ENCODE measurements at regions not wholly inside any gene's neighbourhood (a gene's known extent, or its start where the extent isn't known, plus 50 kb on each side); places are given as distances from the start of the nearest gene placed in this dataset.

DNA sequence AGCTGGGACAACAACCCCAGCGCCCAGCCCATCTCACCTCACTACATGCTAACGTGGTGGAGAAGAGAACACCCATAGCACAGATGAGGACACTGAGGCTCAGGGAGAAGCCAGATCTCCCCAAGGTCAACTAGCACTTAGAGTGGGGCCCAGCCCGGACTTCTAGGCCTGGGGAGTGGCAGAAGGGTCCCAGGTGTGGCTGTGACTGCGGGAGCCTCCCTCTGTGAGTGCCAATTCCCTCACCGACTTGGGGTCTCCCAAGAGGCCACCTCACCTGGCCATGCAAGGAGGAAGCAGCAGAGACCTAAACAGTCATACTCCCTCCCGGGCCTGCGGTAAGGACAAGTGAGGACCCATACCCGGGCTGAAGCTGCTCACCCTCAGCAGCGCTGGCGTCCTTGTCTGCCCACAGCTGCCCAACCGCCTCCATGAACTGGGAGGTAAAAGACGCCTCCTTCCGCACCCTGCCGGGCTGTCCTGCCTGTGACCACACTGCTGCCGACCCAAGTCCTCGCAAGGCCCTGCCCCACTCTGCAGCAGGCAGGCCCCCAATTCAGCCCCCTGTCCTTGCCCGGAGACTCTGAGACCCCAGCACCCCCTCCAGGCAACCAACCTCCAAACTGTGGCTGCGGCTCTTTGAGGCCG, 93.2 kb upstream of the RTL6 start:
- Histone ChIP-seq H3K27me3 (ENCODE audit: insufficient read depth, poor library complexity, severe bottlenecking) (no peaks in the 10 kb centered on the region), H3K27ac (replicated peaks) (no peak overlapping the region), H3K4me3 (replicated peaks; ENCODE audit: insufficient read depth, low read length) (no peak overlapping the region)
- no peak for DNase-seq (ENCODE audit: low read depth in 1 of 2, low spot score in 1 of 2)
- TF ChIP-seq SPI1 (IDR thresholded peaks at IDR 0.05; ENCODE audit: borderline replicate concordance, low read depth) (no peak), GABPA (IDR thresholded peaks at IDR 0.05; ENCODE audit: low read depth) (no peak), POLR2AphosphoS5 (IDR thresholded peaks at IDR 0.05; ENCODE audit: low read depth) (no peak)
- TF ChIP-seq, protein P1, sequence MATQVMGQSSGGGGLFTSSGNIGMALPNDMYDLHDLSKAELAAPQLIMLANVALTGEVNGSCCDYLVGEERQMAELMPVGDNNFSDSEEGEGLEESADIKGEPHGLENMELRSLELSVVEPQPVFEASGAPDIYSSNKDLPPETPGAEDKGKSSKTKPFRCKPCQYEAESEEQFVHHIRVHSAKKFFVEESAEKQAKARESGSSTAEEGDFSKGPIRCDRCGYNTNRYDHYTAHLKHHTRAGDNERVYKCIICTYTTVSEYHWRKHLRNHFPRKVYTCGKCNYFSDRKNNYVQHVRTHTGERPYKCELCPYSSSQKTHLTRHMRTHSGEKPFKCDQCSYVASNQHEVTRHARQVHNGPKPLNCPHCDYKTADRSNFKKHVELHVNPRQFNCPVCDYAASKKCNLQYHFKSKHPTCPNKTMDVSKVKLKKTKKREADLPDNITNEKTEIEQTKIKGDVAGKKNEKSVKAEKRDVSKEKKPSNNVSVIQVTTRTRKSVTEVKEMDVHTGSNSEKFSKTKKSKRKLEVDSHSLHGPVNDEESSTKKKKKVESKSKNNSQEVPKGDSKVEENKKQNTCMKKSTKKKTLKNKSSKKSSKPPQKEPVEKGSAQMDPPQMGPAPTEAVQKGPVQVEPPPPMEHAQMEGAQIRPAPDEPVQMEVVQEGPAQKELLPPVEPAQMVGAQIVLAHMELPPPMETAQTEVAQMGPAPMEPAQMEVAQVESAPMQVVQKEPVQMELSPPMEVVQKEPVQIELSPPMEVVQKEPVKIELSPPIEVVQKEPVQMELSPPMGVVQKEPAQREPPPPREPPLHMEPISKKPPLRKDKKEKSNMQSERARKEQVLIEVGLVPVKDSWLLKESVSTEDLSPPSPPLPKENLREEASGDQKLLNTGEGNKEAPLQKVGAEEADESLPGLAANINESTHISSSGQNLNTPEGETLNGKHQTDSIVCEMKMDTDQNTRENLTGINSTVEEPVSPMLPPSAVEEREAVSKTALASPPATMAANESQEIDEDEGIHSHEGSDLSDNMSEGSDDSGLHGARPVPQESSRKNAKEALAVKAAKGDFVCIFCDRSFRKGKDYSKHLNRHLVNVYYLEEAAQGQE (IDR thresholded peaks at IDR 0.05; ENCODE audit: insufficient replicate concordance, low read depth) = no peak
- TF ChIP-seq, protein P2, sequence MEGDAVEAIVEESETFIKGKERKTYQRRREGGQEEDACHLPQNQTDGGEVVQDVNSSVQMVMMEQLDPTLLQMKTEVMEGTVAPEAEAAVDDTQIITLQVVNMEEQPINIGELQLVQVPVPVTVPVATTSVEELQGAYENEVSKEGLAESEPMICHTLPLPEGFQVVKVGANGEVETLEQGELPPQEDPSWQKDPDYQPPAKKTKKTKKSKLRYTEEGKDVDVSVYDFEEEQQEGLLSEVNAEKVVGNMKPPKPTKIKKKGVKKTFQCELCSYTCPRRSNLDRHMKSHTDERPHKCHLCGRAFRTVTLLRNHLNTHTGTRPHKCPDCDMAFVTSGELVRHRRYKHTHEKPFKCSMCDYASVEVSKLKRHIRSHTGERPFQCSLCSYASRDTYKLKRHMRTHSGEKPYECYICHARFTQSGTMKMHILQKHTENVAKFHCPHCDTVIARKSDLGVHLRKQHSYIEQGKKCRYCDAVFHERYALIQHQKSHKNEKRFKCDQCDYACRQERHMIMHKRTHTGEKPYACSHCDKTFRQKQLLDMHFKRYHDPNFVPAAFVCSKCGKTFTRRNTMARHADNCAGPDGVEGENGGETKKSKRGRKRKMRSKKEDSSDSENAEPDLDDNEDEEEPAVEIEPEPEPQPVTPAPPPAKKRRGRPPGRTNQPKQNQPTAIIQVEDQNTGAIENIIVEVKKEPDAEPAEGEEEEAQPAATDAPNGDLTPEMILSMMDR (IDR thresholded peaks at IDR 0.05; ENCODE audit: insufficient read depth, low read length) = no peak

DNA sequence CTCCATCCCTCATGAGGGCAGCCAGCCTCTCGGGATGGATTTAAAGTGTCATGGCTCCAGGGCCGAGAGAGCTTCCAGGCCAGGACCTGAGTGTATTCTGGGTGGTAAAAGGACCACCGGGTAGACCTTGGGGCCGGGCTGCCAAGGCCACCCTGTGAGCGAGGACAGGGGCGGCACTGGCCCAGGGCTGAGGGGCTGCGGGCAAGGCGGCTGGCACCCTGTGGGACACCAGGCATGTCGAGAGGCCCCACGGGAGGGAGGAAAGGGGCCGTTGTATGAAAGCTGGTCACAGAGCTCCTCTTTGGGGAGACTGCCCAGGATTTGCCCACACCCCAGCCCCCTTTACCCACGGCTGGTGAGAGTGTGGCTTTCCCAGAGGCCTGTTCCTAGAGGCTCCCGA, 92.3 kb upstream of the RTL6 start:
- Histone ChIP-seq H3K27me3 (ENCODE audit: insufficient read depth, poor library complexity, severe bottlenecking) (no peaks in the 10 kb centered on the region), H3K4me3 (replicated peaks; ENCODE audit: insufficient read depth, low read length) (no peak overlapping the region), H3K27ac (replicated peaks) (no peak overlapping the region)
- DNase-seq (ENCODE audit: low read depth in 1 of 2, low spot score in 1 of 2) = no peak
- TF ChIP-seq POLR2AphosphoS5 (IDR thresholded peaks at IDR 0.05; ENCODE audit: low read depth) = no peak
- no peak for TF ChIP-seq GABPA (IDR thresholded peaks at IDR 0.05; ENCODE audit: low read depth)
- TF ChIP-seq, protein P1 (IDR thresholded peaks at IDR 0.05; ENCODE audit: insufficient replicate concordance, low read depth) = no peak
- TF ChIP-seq, protein P2 (IDR thresholded peaks at IDR 0.05; ENCODE audit: insufficient read depth, low read length) = no peak
- TF ChIP-seq SPI1 (IDR thresholded peaks at IDR 0.05; ENCODE audit: borderline replicate concordance, low read depth) = no peak

DNA sequence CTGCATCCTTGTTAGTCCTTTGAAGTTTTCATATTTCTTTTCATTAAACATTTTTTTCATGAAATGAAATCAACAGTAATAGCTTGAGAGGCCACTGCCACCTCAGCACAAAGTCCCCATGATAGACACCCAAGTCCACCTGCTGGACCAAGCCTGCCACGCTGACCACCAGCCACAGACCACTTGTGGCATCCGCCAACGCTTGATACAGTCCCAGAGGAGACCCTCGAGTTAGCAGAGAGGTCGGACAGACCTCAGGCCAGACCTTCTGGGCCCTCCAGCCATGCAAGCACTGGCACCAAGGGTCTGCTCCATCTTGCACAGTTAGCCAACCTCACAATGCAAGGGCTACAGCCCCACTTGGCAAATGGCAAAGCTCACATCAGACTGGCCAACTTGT, 91.8 kb upstream of the RTL6 start:
- Histone ChIP-seq H3K27me3 (ENCODE audit: insufficient read depth, poor library complexity, severe bottlenecking) (no peaks in the 10 kb centered on the region), H3K27ac (replicated peaks) (no peak overlapping the region), H3K4me3 (replicated peaks; ENCODE audit: insufficient read depth, low read length) (no peak overlapping the region)
- TF ChIP-seq SPI1 (IDR thresholded peaks at IDR 0.05; ENCODE audit: borderline replicate concordance, low read depth) (no peak), GABPA (IDR thresholded peaks at IDR 0.05; ENCODE audit: low read depth) (no peak)
- TF ChIP-seq, protein P2 (IDR thresholded peaks at IDR 0.05; ENCODE audit: insufficient read depth, low read length) = no peak
- no peak for DNase-seq (ENCODE audit: low read depth in 1 of 2, low spot score in 1 of 2)

DNA sequence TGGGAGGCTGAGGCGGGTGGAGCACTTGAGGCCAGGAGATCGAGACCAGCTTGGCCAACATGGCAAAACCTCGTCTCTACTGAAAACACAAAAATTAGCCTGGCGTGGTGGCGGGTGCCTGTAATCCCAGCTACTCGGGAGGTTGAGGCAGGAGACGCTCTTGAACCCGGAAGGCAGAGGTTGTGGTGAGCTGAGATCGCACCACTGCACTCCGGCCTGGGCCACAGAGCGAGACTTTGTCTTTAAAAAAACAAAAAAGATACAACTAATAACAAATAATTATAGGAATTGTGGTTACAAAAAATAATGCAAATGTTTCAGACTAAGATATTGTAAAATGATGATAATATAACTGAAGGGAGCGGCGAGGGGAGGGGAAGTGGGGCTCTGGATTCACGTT, 90.3 kb upstream of the RTL6 start:
- Histone ChIP-seq H3K4me3 (replicated peaks; ENCODE audit: insufficient read depth, low read length) (no peak overlapping the region), H3K27ac (replicated peaks) (no peak overlapping the region), H3K27me3 (ENCODE audit: insufficient read depth, poor library complexity, severe bottlenecking) (no peaks in the 10 kb centered on the region)
- no peak for DNase-seq (ENCODE audit: low read depth in 1 of 2, low spot score in 1 of 2)
- TF ChIP-seq GABPA (IDR thresholded peaks at IDR 0.05; ENCODE audit: low read depth) (no peak), POLR2AphosphoS5 (IDR thresholded peaks at IDR 0.05; ENCODE audit: low read depth) (no peak), SPI1 (IDR thresholded peaks at IDR 0.05; ENCODE audit: borderline replicate concordance, low read depth) (no peak)
- TF ChIP-seq, protein P2 (IDR thresholded peaks at IDR 0.05; ENCODE audit: insufficient read depth, low read length) = no peak
- TF ChIP-seq, protein P1 (IDR thresholded peaks at IDR 0.05; ENCODE audit: insufficient replicate concordance, low read depth) = no peak

Data from HL-60 (cell line).